Activated T-cell treated with anti-CD3 and anti-CD28 coated beads, Interleukin-2, amount 50 U/mL, for 24 hours (primary cell): ENCODE measurements at regions not wholly inside any gene's neighbourhood (a gene's known extent, or its start where the extent isn't known, plus 50 kb on each side); places are given as distances from the start of the nearest gene placed in this dataset.

Experiments used
- DNase-seq: peaks from one replicate; pipeline ENCODE4 v3.0.0-alpha.2; 2020
- H3K27ac Mint-ChIP-seq: 2 replicates; pipeline ENCODE4 v1.8.0; 2020; ENCODE audit warnings: mild to moderate bottlenecking, mixed read lengths
- H3K27me3 Mint-ChIP-seq: 2 replicates; pipeline ENCODE4 v1.8.0; 2020; ENCODE audit warnings: mixed read lengths
- H3K36me3 Mint-ChIP-seq: 2 replicates; pipeline ENCODE4 v1.8.0; 2020; ENCODE audit warnings: low read depth, mixed read lengths
- H3K4me1 Mint-ChIP-seq: 2 replicates; pipeline ENCODE4 v1.8.0; 2020; ENCODE audit warnings: low read depth, mixed read lengths
- H3K4me3 Mint-ChIP-seq: 2 replicates; pipeline ENCODE4 v1.8.0; 2020; ENCODE audit warnings: mild to moderate bottlenecking, moderate library complexity, mixed read lengths
- H3K9me3 Mint-ChIP-seq: 2 replicates; pipeline ENCODE4 v1.8.0; 2020; ENCODE audit warnings: mixed read lengths

DNA sequence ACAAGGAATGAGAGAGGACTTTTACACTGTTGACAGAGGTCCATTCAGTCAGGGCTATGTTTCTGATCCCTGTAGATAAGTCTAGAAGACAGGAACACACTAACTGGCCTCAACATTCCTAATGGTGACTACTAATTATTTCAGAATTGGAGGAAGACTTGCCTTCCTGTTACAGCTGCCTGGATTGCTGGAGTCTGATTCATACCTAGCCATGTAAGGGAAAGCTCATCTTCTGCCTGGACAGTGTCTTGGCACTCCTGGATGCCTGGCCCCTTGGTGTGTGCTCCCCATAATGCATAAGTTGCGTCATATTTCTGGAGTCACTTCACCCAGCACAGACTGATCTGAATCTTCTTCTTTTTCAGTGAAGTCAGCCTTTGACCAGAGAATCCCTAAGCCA lies 326.0 kb upstream of the RUNX1 start:
- Mint-ChIP-seq H3K4me3 (no peak overlapping the region), H3K4me1 (no peaks in the 10 kb centered on the region), H3K36me3 (no peaks in the 10 kb centered on the region), H3K27ac (no peak overlapping the region), H3K9me3 (no peaks in the 10 kb centered on the region), H3K27me3 (no peaks in the 10 kb centered on the region)
- DNase-seq = no peak

DNA sequence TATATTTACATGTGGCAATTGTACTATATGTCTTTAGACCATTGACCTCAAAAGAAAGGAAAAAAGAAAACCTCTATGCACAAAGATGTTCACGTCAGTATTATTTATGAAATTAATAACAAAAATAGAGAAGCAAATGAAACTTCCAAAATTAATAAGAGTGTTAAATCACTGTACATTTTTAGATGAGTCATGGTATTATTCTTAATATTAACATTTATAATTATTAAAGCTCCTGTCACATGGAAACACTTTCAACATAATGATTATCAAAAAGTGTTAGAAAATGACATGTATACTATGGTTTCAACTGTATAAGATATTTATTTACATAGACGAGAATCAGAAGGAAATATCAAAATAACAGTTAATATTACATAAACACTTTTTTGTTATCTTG lies 324.9 kb upstream of the RUNX1 start:
- Mint-ChIP-seq H3K27ac (no peak overlapping the region), H3K4me1 (no peaks in the 10 kb centered on the region), H3K4me3 (no peak overlapping the region), H3K9me3 (no peaks in the 10 kb centered on the region), H3K27me3 (no peaks in the 10 kb centered on the region), H3K36me3 (no peaks in the 10 kb centered on the region)
- no peak for DNase-seq

DNA sequence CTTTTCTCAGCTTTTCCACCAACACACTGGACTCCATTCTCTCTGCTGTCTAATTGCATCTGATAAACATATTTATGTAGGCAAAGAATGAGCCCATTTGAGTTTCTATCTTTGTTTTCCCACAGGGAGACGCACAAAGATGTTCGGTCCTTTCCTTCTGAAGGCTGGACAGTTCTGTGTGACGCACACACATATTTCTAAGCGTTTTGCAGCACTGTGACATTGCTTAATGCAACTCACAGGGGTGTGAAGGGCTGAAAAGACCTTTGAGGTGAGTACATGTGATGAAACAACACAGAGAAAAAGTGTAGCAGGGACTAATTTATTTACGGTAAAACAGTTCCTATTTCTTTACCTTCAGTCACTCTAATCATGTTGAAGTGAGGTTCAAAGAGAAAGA lies 323.1 kb upstream of the RUNX1 start:
- no peaks in the 10 kb centered on the region for H3K27me3 Mint-ChIP-seq
- H3K4me1 Mint-ChIP-seq = peaks cover 3% of the 10 kb centered on the region
- no peak overlapping the region for H3K27ac Mint-ChIP-seq
- no peak overlapping the region for H3K4me3 Mint-ChIP-seq
- no peaks in the 10 kb centered on the region for H3K36me3 Mint-ChIP-seq
- H3K9me3 Mint-ChIP-seq = no peaks in the 10 kb centered on the region
- DNase-seq = no peak

DNA sequence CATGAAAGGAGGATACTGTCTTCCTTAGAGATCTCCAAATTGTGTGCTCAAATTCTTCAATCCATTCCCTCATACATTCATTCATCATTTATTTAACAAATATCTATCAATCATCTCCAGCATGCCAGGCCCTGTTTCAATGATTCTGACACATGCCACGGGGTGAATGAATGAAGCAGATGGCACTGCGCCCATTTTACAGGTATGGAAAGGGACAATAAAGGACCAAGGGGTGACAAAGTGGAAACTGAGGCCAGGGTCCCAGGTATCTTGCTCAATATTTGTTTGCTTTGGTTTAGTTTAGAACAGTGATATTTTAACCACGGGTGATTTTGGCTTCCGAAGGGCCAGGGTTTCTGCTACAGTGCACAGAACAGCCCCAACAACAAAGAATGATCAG lies 321.6 kb upstream of the RUNX1 start:
- H3K27me3 Mint-ChIP-seq = no peaks in the 10 kb centered on the region
- H3K36me3 Mint-ChIP-seq = no peaks in the 10 kb centered on the region
- no peaks in the 10 kb centered on the region for H3K9me3 Mint-ChIP-seq
- peaks cover 3% of the 10 kb centered on the region for H3K4me1 Mint-ChIP-seq
- no peak for DNase-seq
- no peak overlapping the region for H3K4me3 Mint-ChIP-seq
- H3K27ac Mint-ChIP-seq = no peak overlapping the region

DNA sequence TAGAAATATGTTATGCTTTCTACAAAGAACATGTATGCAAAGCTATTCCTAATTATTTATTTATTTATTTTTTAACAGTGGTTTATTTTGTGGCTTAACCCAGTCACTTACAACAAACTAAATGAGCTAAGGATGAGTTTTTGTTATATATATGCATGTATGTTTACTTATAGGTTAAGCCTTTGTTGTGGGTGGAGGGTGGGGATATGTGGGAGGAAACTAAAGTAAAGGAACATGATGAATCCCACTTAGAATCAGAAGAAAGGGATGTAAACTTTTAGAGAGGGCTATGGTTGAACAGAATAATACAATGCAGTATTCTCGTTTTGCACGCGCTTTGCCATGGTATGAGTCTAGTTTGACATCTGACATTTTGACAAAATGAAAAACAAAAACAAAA lies 321.0 kb upstream of the RUNX1 start:
- Mint-ChIP-seq H3K9me3 (no peaks in the 10 kb centered on the region), H3K4me1 (peaks cover 3% of the 10 kb centered on the region), H3K4me3 (no peak overlapping the region), H3K27me3 (no peaks in the 10 kb centered on the region), H3K27ac (no peak overlapping the region), H3K36me3 (no peaks in the 10 kb centered on the region)
- no peak for DNase-seq

DNA sequence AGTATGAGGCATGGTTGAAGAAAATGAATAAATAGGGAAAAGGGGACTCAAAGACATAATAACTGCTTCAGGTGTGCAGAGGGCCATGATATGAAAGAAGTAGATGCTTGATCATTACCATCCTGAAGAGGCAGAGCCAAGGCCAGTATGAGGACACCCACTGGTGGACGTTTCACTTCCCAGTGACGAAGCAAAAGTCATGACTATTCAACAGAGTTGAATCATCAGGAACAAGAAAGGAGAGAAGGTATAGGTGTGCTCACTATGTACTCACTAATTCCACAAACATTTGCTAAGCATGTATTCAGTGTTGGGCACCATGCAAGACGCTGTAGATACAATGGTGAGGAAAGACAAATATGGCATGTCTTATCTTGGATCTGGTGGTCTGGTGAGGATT lies 319.2 kb upstream of the RUNX1 start:
- H3K27me3 Mint-ChIP-seq = no peaks in the 10 kb centered on the region

GRCh38 chr21:35367553-35367952 lies 318.5 kb upstream of the RUNX1 start:
- Mint-ChIP-seq H3K36me3 (no peaks in the 10 kb centered on the region), H3K27ac (no peak overlapping the region), H3K9me3 (peaks cover 2% of the 10 kb centered on the region), H3K4me1 (peaks cover 3% of the 10 kb centered on the region), H3K27me3 (no peaks in the 10 kb centered on the region), H3K4me3 (no peak overlapping the region)
- DNase-seq = no peak

More for the DNA sequence above, 319.2 kb upstream of the RUNX1 start:
- Mint-ChIP-seq H3K27ac (no peak overlapping the region), H3K4me3 (no peak overlapping the region), H3K4me1 (peaks cover 3% of the 10 kb centered on the region), H3K9me3 (peaks cover 2% of the 10 kb centered on the region), H3K36me3 (no peaks in the 10 kb centered on the region)
- DNase-seq = no peak

DNA sequence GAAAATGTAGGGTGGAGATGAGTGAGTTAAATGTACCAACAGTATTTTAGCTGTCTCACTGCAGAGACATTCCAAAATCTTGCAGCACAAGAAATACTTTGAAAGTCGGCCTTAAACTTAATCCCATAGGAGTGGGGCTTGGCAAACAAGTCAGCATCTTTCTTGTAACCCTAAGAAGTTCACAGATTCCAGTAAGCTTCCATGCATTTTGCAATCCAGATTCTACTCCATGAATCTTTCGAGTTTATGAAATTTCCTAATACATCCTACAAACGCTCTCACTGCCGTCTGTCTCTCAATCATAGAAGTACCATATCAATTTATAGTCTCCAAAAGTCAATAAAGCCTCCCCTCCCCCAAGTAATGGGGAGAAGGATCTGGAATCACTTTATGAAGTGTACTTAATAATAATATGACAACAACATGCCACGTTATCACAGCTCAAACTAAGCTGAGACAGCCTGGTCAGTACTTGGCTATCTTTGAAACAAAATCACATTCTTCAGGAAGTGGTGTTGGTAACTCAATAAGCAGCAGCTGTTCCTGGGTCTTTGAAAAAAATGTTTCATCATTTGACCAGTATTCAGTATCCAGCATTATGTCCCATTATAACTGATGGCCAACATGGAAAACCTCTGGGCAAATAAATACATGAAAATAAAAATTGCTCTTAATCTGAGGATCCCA lies 317.4 kb upstream of the RUNX1 start:
- H3K4me3 Mint-ChIP-seq = no peak overlapping the region
- DNase-seq = no peak
- peaks cover 2% of the 10 kb centered on the region for H3K9me3 Mint-ChIP-seq
- no peaks in the 10 kb centered on the region for H3K36me3 Mint-ChIP-seq
- H3K4me1 Mint-ChIP-seq = peaks cover 3% of the 10 kb centered on the region
- H3K27ac Mint-ChIP-seq = no peak overlapping the region
- H3K27me3 Mint-ChIP-seq = no peaks in the 10 kb centered on the region

- Mint-ChIP-seq H3K36me3 (no peaks in the 10 kb centered on the region), H3K4me1 (peaks cover 5% of the 10 kb centered on the region), H3K27ac (no peak overlapping the region), H3K9me3 (peaks cover 2% of the 10 kb centered on the region), H3K27me3 (no peaks in the 10 kb centered on the region), H3K4me3 (no peak overlapping the region)
- DNase-seq = no peak
Measured at GRCh38 chr21:35363458-35363857, 314.4 kb upstream of the RUNX1 start.

- peaks cover 2% of the 10 kb centered on the region for H3K9me3 Mint-ChIP-seq
- H3K27ac Mint-ChIP-seq = no peak overlapping the region
- H3K27me3 Mint-ChIP-seq = no peaks in the 10 kb centered on the region
- H3K4me3 Mint-ChIP-seq = no peak overlapping the region
- no peak for DNase-seq
- peaks cover 13% of the 10 kb centered on the region for H3K4me1 Mint-ChIP-seq
- H3K36me3 Mint-ChIP-seq = no peaks in the 10 kb centered on the region
Measured at GRCh38 chr21:35361988-35362387, 312.9 kb upstream of the RUNX1 start.

- peaks cover 2% of the 10 kb centered on the region for H3K9me3 Mint-ChIP-seq
- DNase-seq = no peak
- H3K4me3 Mint-ChIP-seq = no peak overlapping the region
- no peaks in the 10 kb centered on the region for H3K27me3 Mint-ChIP-seq
- H3K4me1 Mint-ChIP-seq = peaks cover 18% of the 10 kb centered on the region
- no peaks in the 10 kb centered on the region for H3K36me3 Mint-ChIP-seq
- no peak overlapping the region for H3K27ac Mint-ChIP-seq
Measured at GRCh38 chr21:35360870-35361570, 311.9 kb upstream of the RUNX1 start.

DNA sequence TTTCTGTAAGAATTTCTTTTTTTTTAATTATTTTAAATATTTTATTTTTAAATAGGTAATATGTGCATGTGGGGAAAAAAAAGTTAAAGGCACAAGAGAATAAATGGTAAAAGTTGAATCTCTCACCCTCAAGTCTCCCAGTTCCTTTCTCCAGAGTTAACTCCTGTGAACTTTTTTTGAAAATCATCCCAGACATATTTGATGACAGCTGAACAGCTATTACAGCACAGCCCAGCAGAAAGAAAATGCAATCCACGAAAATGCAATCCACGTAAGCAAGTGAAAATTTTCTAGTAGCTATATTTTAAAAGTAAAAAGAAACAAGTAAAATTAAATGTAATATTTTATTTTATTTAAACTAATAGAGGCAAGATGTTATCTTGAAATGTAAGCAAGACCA lies 310.0 kb upstream of the RUNX1 start:
- H3K36me3 Mint-ChIP-seq = no peaks in the 10 kb centered on the region
- peaks cover 26% of the 10 kb centered on the region for H3K4me1 Mint-ChIP-seq
- no peak for DNase-seq
- H3K4me3 Mint-ChIP-seq = no peak overlapping the region
- peaks cover 2% of the 10 kb centered on the region for H3K9me3 Mint-ChIP-seq
- no peaks in the 10 kb centered on the region for H3K27me3 Mint-ChIP-seq
- H3K27ac Mint-ChIP-seq = no peak overlapping the region

DNA sequence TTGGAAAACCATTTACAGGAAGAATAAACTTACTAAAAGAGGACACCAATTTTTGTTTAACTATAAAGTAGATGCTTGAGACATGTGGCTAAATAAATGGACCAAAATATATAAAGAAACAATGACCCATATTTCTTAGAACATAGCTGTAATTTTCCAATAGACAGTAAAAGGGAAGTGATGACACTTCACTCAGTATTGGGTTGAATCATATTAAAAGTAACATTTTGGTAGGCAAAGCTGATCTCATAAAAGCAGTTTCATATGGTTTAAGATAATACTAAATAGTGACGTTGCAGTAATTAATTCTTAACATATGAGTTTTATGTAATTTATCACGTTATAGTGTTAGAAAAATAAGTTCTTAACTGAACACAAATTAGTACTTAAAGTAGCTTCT lies 308.9 kb upstream of the RUNX1 start:
- no peaks in the 10 kb centered on the region for H3K36me3 Mint-ChIP-seq
- no peaks in the 10 kb centered on the region for H3K9me3 Mint-ChIP-seq
- H3K27me3 Mint-ChIP-seq = no peaks in the 10 kb centered on the region
- H3K4me1 Mint-ChIP-seq = peaks cover 31% of the 10 kb centered on the region
- H3K27ac Mint-ChIP-seq = peak overlapping the region; percentile 95
- peak overlapping the region; percentile 16 for H3K4me3 Mint-ChIP-seq
- no peak for DNase-seq

DNA sequence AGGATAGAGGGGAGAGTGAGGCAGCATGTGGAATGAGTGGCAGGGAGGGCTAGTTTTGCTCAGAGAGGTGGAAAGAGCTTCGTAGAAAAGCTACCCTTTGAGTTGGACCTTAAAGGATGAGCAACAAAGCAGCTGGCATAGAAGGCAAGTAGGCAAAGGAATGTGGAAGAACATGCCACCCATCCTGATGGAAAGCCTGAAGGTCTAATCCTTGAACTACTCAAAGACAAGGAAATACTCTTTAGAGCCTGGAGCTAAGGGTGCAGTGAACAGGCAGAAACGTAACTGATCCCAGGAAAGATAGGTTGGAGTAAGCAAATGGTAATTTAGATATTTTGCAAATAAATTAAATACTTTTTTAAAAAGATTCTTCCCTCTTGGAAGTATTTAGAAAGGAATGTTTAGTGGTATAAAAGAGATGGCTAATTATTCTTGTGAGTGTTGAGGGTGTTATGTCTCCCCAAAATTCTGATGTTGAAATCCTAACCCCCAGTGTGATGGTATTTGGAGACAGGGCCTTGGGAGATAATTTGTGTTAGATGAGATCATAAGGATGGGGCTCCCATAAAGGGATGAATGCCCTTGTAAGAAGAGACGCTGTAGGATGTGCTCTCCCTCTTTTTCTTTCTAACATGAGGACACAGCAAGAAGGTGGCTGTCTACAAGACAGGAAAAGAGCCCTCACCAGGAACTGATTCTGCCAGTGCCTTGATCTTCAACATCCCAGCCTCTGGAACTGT lies 308.1 kb upstream of the RUNX1 start:
- peak overlapping the region; percentile 95 for H3K27ac Mint-ChIP-seq
- H3K9me3 Mint-ChIP-seq = no peaks in the 10 kb centered on the region
- peak overlapping the region; percentile 16 for H3K4me3 Mint-ChIP-seq
- H3K27me3 Mint-ChIP-seq = no peaks in the 10 kb centered on the region
- no peak for DNase-seq
- H3K4me1 Mint-ChIP-seq = peaks cover 39% of the 10 kb centered on the region
- H3K36me3 Mint-ChIP-seq = no peaks in the 10 kb centered on the region

- Mint-ChIP-seq H3K4me3 (no peak overlapping the region), H3K36me3 (no peaks in the 10 kb centered on the region)
Measured at GRCh38 chr21:35354078-35354477, 305.0 kb upstream of the RUNX1 start.

More at GRCh38 chr21:35354078-35354477, 305.0 kb upstream of the RUNX1 start:
- Mint-ChIP-seq H3K27me3 (no peaks in the 10 kb centered on the region), H3K27ac (no peak overlapping the region), H3K4me1 (peaks cover 70% of the 10 kb centered on the region), H3K9me3 (peaks cover 3% of the 10 kb centered on the region)
- no peak for DNase-seq
